NCI-H524 treated with DMSO at 0.1 percent for 48 hours (cell line): ENCODE measurements at regions not wholly inside any gene's neighbourhood (a gene's known extent, or its start where the extent isn't known, plus 50 kb on each side); places are given as distances from the start of the nearest gene placed in this dataset.

Experiments
- DNase-seq: peaks from one replicate; lab custom pipeline; 2025; lab: John Stamatoyannopoulos, UW

- no peak for DNase-seq
Observed at GRCh38 chr1:115413621-115414020, 75.6 kb upstream of the NGF start.

- no peak for DNase-seq
Observed at GRCh38 chr1:115413208-115413607, 75.2 kb upstream of the NGF start.

GRCh38 chr1:115412733-115413132 is 74.7 kb upstream of the NGF start:
- DNase-seq, result no peak

GRCh38 chr1:115412286-115412685 is 74.2 kb upstream of the NGF start:
- DNase-seq, result no peak

GRCh38 chr1:115411371-115412063 is 73.5 kb upstream of the NGF start:
- peak; percentile 9 for DNase-seq

- no peak for DNase-seq
Observed at GRCh38 chr1:115409094-115410015, 71.3 kb upstream of the NGF start.

- DNase-seq, result peak; percentile 57
Observed at GRCh38 chr1:115408533-115408932, 70.5 kb upstream of the NGF start.

- no peak for DNase-seq
Observed at GRCh38 chr1:115404911-115405310, 66.9 kb upstream of the NGF start.

- no peak for DNase-seq
Observed at GRCh38 chr1:115402753-115403184, 64.7 kb upstream of the NGF start.

GRCh38 chr1:115401676-115402075 is 63.6 kb upstream of the NGF start:
- no peak for DNase-seq

- peak; percentile 5 for DNase-seq
Observed at GRCh38 chr1:115400891-115401290, 62.8 kb upstream of the NGF start.

- no peak for DNase-seq
Observed at GRCh38 chr1:115400426-115400825, 62.4 kb upstream of the NGF start.

- no peak for DNase-seq
Observed at GRCh38 chr1:115398745-115399144, 60.7 kb upstream of the NGF start.
